IMR-90 (cell line): ENCODE measurements at regions not wholly inside any gene's neighbourhood (a gene's known extent, or its start where the extent isn't known, plus 50 kb on each side); places are given as distances from the start of the nearest gene placed in this dataset.
A peak's percentile ranks its signal among the peaks of the same experiment; 100 is the strongest.

Source experiments
- ATAC-seq: fragments of 200-7000 bp; cut with Tn5 transposase; 2 replicates; pipeline ENCODE4 v1.9.1; 2020; ENCODE audit warnings: low read depth, mild to moderate bottlenecking, moderate library complexity
- BruUV-seq: library from RNA; stranded (reverse); fragments of 400-500 nt; replicated peaks from 2 replicates; lab custom pipeline; 2021; lab: Mats Ljungman, UMichigan
- CTCF ChIA-PET: fragments of 300-600 bp; formaldehyde crosslinking; extraction: SDS; loops from one replicate; lab custom pipeline; 2021; ENCODE audit warnings: antibody characterized with exemption; lab: Yijun Ruan, JAX
- POLR2A ChIA-PET: fragments of 300-600 bp; sonication (Branson Sonifier 250); formaldehyde crosslinking; loops from one replicate; lab custom pipeline; 2022; ENCODE audit warnings: antibody characterized with exemption; ENCODE audit not compliant: unreplicated experiment; lab: Charles Lee
- DNase-seq: peaks from one replicate; pipeline ENCODE4 v3.0.0; 2013
- H2AFZ ChIP-seq: replicated peaks from 2 replicates; pipeline ENCODE3; 2013; ENCODE audit warnings: low read length, mild to moderate bottlenecking; ENCODE audit not compliant: poor library complexity
- H2AK5ac ChIP-seq: 2 replicates; pipeline ENCODE4 v1.6.1; 2013; ENCODE audit warnings: low read depth, low read length, inconsistent platforms
- H2AK9ac ChIP-seq: replicated peaks from 2 replicates; pipeline ENCODE3; 2013; ENCODE audit warnings: mild to moderate bottlenecking, low read depth, low read length, moderate library complexity; ENCODE audit not compliant: poor library complexity
- H2BK120ac ChIP-seq: 2 replicates; pipeline ENCODE4 v1.6.1; 2013; ENCODE audit warnings: low read depth, low read length, inconsistent platforms
- H2BK15ac ChIP-seq: 3 replicates; pipeline ENCODE4 v1.6.1; 2013; ENCODE audit warnings: low read depth, low read length, inconsistent platforms
- H2BK20ac ChIP-seq: 2 replicates; pipeline ENCODE4 v1.6.1; 2013; ENCODE audit warnings: low read depth, mild to moderate bottlenecking, inconsistent platforms, low read length, moderate library complexity
- H2BK5ac ChIP-seq: 2 replicates; pipeline ENCODE4 v1.6.1; 2013; ENCODE audit warnings: mild to moderate bottlenecking, low read depth, low read length, inconsistent platforms; ENCODE audit not compliant: poor library complexity, severe bottlenecking
- H3K14ac ChIP-seq: replicated peaks from 2 replicates; pipeline ENCODE4 v1.6.1; 2013; ENCODE audit warnings: low read depth, low read length, inconsistent platforms
- H3K18ac ChIP-seq: 2 replicates; pipeline ENCODE4 v1.6.1; 2013; ENCODE audit warnings: low read depth, low read length, control low read depth
- H3K23ac ChIP-seq: 2 replicates; pipeline ENCODE4 v1.6.1; 2013; ENCODE audit warnings: low read depth, low read length, inconsistent platforms
- H3K27ac ChIP-seq: 2 replicates; pipeline ENCODE4 v1.5.1; 2013; ENCODE audit warnings: mild to moderate bottlenecking, control low read depth, low read length; ENCODE audit not compliant: insufficient read depth
- H3K27me3 ChIP-seq: 2 replicates; pipeline ENCODE4 v1.6.1; 2013; ENCODE audit warnings: low read length; ENCODE audit not compliant: control insufficient read depth, insufficient read depth
- H3K36me3 ChIP-seq: 2 replicates; pipeline ENCODE4 v1.6.1; 2013; ENCODE audit warnings: low read length, mixed read lengths; ENCODE audit not compliant: control insufficient read depth, insufficient read depth
- H3K4ac ChIP-seq: 2 replicates; pipeline ENCODE4 v1.6.1; 2013; ENCODE audit warnings: low read depth, low read length, inconsistent platforms
- H3K4me1 ChIP-seq: 2 replicates; pipeline ENCODE4 v1.6.1; 2013; ENCODE audit warnings: low read length, mixed read lengths; ENCODE audit not compliant: control insufficient read depth, insufficient read depth
- H3K4me2 ChIP-seq: 2 replicates; pipeline ENCODE4 v1.6.1; 2013; ENCODE audit warnings: low read depth, mild to moderate bottlenecking, control low read depth, low read length, moderate library complexity
- H3K4me3 ChIP-seq: 2 replicates; pipeline ENCODE4 v1.5.1; 2013; ENCODE audit warnings: low read depth, mild to moderate bottlenecking, control low read depth, low read length, moderate library complexity; ENCODE audit not compliant: insufficient read depth
- H3K56ac ChIP-seq: 2 replicates; pipeline ENCODE4 v1.6.1; 2013; ENCODE audit warnings: low read length, inconsistent platforms; ENCODE audit not compliant: insufficient read depth; ENCODE audit errors: extremely low read depth
- H3K79me1 ChIP-seq, 2 experiments: 2 replicates each; pipeline ENCODE4 v1.6.1; 2013; ENCODE audit warnings: low read length in 2 of 2, inconsistent platforms in 1 of 2, low read depth in 1 of 2
- H3K9ac ChIP-seq: 2 replicates; pipeline ENCODE4 v1.6.1; 2013; ENCODE audit warnings: low read depth, low read length, control low read depth
- H3K9me1 ChIP-seq: 2 replicates; pipeline ENCODE4 v1.6.1; 2013; ENCODE audit warnings: low read length, inconsistent platforms; ENCODE audit not compliant: insufficient read depth
- H3K9me3 ChIP-seq: 2 replicates; pipeline ENCODE4 v1.6.1; 2013; ENCODE audit warnings: low read length; ENCODE audit not compliant: control insufficient read depth, insufficient read depth
- H4K20me1 ChIP-seq: 2 replicates; pipeline ENCODE4 v1.6.1; 2013; ENCODE audit warnings: low read length, inconsistent platforms; ENCODE audit not compliant: insufficient read depth
- H4K5ac ChIP-seq: 2 replicates; pipeline ENCODE4 v1.6.1; 2013; ENCODE audit warnings: mild to moderate bottlenecking, low read depth, low read length, control low read depth
- H4K8ac ChIP-seq, 2 experiments: 2 replicates each; pipeline ENCODE4 v1.6.1; 2013; ENCODE audit warnings: low read depth in 2 of 2, low read length in 2 of 2, control low read depth in 1 of 2, inconsistent platforms in 1 of 2
- H4K91ac ChIP-seq: 2 replicates; pipeline ENCODE4 v1.6.1; 2013; ENCODE audit warnings: low read depth, low read length, inconsistent platforms; ENCODE audit not compliant: insufficient read depth
- CTCF ChIP-seq: conservative IDR thresholded peaks from 2 replicates; pipeline ENCODE4 v1.5.1; 2012; ENCODE audit warnings: mild to moderate bottlenecking, low read depth, low read length, improper control_type of control experiment
- POLR2A ChIP-seq: IDR thresholded peaks from 2 replicates; pipeline ENCODE4 v1.6.1; 2012; ENCODE audit warnings: mild to moderate bottlenecking, low read depth, low read length
- RCOR1 ChIP-seq: IDR thresholded peaks from 2 replicates; pipeline ENCODE4 v1.6.1; 2012; ENCODE audit warnings: mild to moderate bottlenecking, low read length, improper control_type of control experiment; ENCODE audit not compliant: insufficient replicate concordance
- SMC3 ChIP-seq: fragments of 150-350 bp; IDR thresholded peaks from 2 replicates; pipeline ENCODE4 v1.6.1; 2016; ENCODE audit warnings: low read depth, mild to moderate bottlenecking, antibody characterized with exemption, low read length, moderate library complexity
- WGBS, 2 experiments: methylation state at CpG; one replicate each; pipeline versions ENCODE4 v1.1.5 to v1.1.7; 2013; ENCODE audit warnings: missing lambda C conversion rate in 2 of 2; ENCODE audit not compliant: insufficient read length in 1 of 2; ENCODE audit errors: extremely low coverage in 2 of 2; 5-methylcytosine and 5-hydroxymethylcytosine counted together
- dilution Hi-C: fragments of 300-500 bp; cut with HindIII; formaldehyde crosslinking; loops from one replicate; pipeline ENCODE4 v1.14.3; 2018; ENCODE audit warnings: low sequenced_read_pairs; ENCODE audit not compliant: unreplicated experiment
- in situ Hi-C: fragments of 300-500 bp; cut with MboI; formaldehyde crosslinking; loops from 3 replicates; pipeline ENCODE4 v1.14.3; 2019; ENCODE audit warnings: low sequenced_read_pairs, inconsistent platforms, mixed read lengths
- intact Hi-C: fragments of 100-400 bp; cut with micrococcal nuclease; formaldehyde crosslinking; loops from 2 replicates; pipeline ENCODE4 v1.10.0; 2022

DNA sequence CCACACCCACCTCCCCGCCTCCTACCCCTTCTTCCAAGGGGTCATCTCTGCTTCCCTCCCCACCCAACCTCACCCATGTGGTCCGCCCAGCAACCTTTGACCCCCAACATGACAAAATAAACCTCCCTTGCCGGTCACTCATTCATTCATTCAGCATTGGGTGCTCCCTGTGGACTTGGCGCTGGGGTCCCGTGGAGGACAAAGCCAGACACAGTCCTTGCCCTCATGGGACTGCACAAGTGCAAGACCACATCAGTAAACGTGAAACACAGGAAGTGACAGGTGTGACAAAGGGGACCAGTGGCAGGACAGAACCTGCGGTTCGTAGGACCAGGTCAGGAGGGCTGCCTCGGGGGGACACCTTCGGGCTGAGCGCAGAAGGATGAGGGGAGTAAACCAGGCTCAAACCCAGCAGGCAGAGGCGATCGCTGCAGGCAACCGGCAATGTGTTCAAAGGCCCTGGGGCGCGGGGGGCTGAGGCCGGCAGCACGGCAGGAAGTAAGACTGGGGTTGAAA is 185.4 kb downstream of the SEC14L1 start:
- ChIA-PET CTCF (no interaction called here), POLR2A (no interaction called here)
- TF ChIP-seq RCOR1 (no peak), CTCF (no peak), POLR2A (no peak), SMC3 (no peak)
- Histone ChIP-seq H2AFZ (peak overlapping the region; percentile 8), H3K9ac (no peak overlapping the region), H3K56ac (no peak overlapping the region), H2BK5ac (peak overlapping the region; percentile 75), H3K18ac (no peak overlapping the region; the same call in 1 of the 2 replicates), H2AK5ac (peak overlapping the region; percentile 87), H3K9me1 (peaks cover 14% of the 10 kb centered on the region), H4K20me1 (peaks cover 19% of the 10 kb centered on the region), H3K4ac (peak overlapping the region; percentile 85), H3K9me3 (no peaks in the 10 kb centered on the region), H3K27ac (peak overlapping the region; percentile 76), H2AK9ac (peak overlapping the region; percentile 93), H3K4me1 (peaks cover 33% of the 10 kb centered on the region), H4K5ac (no peak overlapping the region), H3K27me3 (no peaks in the 10 kb centered on the region), H2BK15ac (peak overlapping the region; percentile 83; the same call in 2 of the 3 replicates), H2BK20ac (peak overlapping the region; percentile 7; the same call in 1 of the 2 replicates), H3K4me3 (no peak overlapping the region), H3K36me3 (no peaks in the 10 kb centered on the region), H3K79me1 (peaks cover 26 to 68% of the 10 kb centered on the region in 2 experiments), H4K91ac (peak overlapping the region; percentile 87; the same call in 1 of the 2 replicates), H3K23ac (0 out of 2 replicates have a peak overlapping the region, but pooled peaks have one; percentile 20), H3K4me2 (no peak overlapping the region), H2BK120ac (peak overlapping the region; percentile 82), H3K14ac (peak overlapping the region; percentile 57; the same call in 1 of the 2 replicates), H4K8ac (peak overlapping the region; percentile 18 to 44; a peak in 2 of 4 replicates)
- dilution Hi-C loops (no loop called here), in situ Hi-C loops (loop anchor here (5.0 kb wide), 1 partner anchor 171 kb away; no protein-coding TSS in a partner anchor), intact Hi-C loops (no loop called here)
- ATAC-seq (no peak), DNase-seq (no peak)
- no TSS peak for BruUV-seq
- 95% methylated on average over 9 of the region's 18 CpGs; no CpG with 5 or more reads in 1 of the 2 experiments for WGBS, 2 experiments
